AG04450 (cell line): ENCODE measurements at regions not wholly inside any gene's neighbourhood (a gene's known extent, or its start where the extent isn't known, plus 50 kb on each side); places are given as distances from the start of the nearest gene placed in this dataset.

Experiments
- CTCF ChIA-PET: fragments of 300-600, 350-600 bp; formaldehyde crosslinking; extraction: SDS; loops from one replicate; lab custom pipeline; 2022; ENCODE audit warnings: antibody characterized with exemption, inconsistent platforms; lab: Charles Lee
- POLR2A ChIA-PET: fragments of 350-600 bp; formaldehyde crosslinking; extraction: SDS; loops from one replicate; lab custom pipeline; 2021; ENCODE audit warnings: antibody characterized with exemption, inconsistent platforms; lab: Yijun Ruan, JAX
- DNase-seq: peaks from one replicate; pipeline ENCODE4 v3.0.0-alpha.2; 2011; ENCODE audit warnings: low read depth, low spot score
- H3K27ac ChIP-seq: one replicate; pipeline ENCODE4 v1.5.1; 2012; ENCODE audit warnings: low read depth, low read length, control low read depth
- H3K27me3 ChIP-seq: one replicate; pipeline ENCODE4 v1.6.0; 2012; ENCODE audit warnings: low read length; ENCODE audit not compliant: control insufficient read depth, insufficient read depth
- H3K4me3 ChIP-seq: 2 replicates; pipeline ENCODE4 v1.5.1; 2011; ENCODE audit warnings: mild to moderate bottlenecking, low read depth, low read length, control low read depth
- H3K9me3 ChIP-seq: 2 replicates; pipeline ENCODE4 v1.5.1; 2012; ENCODE audit warnings: low read length; ENCODE audit not compliant: control insufficient read depth, insufficient read depth
- TF ChIP-seq, protein P1 (sequence below): IDR thresholded peaks from 2 replicates; pipeline ENCODE4 v1.5.1; 2011; ENCODE audit warnings: low read depth, low read length, control low read depth, inconsistent platforms

DNA sequence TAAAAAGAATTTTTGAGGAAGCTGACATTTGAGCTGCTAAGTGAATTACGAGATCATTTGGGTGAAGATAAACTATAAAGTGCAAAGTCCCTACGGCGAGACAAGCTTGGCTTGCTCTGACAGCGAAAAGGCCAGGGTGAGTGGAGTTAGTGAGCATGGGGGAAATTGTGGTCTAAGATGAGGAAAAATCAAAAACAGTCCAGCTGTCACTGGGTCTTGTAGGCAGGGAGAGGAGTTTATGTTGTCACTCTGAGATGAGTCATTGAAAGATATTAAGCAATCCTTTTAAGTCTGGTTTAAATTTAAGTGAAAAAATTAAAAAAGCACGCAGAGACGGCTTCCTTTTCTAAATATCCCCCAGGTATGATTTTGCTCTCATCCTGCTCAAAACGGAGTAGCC, 601.9 kb downstream of the MRPL39 start:
- TF ChIP-seq, protein P1, sequence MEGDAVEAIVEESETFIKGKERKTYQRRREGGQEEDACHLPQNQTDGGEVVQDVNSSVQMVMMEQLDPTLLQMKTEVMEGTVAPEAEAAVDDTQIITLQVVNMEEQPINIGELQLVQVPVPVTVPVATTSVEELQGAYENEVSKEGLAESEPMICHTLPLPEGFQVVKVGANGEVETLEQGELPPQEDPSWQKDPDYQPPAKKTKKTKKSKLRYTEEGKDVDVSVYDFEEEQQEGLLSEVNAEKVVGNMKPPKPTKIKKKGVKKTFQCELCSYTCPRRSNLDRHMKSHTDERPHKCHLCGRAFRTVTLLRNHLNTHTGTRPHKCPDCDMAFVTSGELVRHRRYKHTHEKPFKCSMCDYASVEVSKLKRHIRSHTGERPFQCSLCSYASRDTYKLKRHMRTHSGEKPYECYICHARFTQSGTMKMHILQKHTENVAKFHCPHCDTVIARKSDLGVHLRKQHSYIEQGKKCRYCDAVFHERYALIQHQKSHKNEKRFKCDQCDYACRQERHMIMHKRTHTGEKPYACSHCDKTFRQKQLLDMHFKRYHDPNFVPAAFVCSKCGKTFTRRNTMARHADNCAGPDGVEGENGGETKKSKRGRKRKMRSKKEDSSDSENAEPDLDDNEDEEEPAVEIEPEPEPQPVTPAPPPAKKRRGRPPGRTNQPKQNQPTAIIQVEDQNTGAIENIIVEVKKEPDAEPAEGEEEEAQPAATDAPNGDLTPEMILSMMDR: no peak
- no peak for DNase-seq
- ChIA-PET CTCF (no interaction called here), POLR2A (no interaction called here)
- Histone ChIP-seq H3K4me3 (no peak overlapping the region), H3K27ac (no peak overlapping the region), H3K9me3 (no peaks in the 10 kb centered on the region), H3K27me3 (no peaks in the 10 kb centered on the region)

DNA sequence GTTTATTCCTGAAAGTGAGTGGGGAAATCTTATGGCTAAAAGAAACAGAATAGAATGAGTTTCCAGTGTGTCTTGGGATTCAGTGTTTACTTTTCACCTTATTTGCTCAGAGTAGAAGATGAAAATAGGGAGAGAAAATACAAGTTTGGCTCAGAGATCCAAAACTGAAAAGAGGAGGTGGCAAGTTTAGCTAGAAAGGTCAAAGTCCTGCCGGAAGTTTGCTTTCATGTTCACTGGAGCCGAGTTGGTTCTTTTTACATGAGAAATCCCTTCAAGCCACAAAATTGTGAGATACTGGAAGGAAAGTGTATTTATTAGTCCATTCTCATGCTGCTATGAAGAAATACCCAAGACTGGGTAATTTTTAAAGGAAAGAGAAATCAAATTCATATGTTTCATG, 604.6 kb downstream of the MRPL39 start:
- ChIA-PET POLR2A (no interaction called here), CTCF (no interaction called here)
- no peak for DNase-seq
- H3K27me3 ChIP-seq: no peaks in the 10 kb centered on the region
- H3K27ac ChIP-seq: no peak overlapping the region
- no peaks in the 10 kb centered on the region for H3K9me3 ChIP-seq
- TF ChIP-seq, protein P1: no peak
- no peak overlapping the region for H3K4me3 ChIP-seq

DNA sequence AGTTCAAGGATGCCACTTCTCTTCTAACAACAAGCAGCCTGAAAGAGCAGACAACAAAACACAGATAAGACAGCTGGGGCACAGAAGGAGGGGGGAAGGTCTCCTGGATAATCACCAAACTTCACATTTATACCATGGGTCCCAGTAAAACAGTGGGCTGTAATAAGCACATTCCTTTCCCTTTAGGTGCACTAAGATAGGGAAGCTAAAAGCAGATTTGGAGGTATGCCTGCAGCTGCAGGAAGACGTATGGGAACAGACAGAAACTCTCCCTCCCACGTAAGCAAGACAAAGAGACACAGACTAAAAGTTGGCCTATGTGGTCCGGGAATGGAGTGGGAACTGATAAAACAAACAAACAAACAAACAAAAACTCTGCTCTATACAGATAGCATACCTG, 612.1 kb downstream of the MRPL39 start:
- Histone ChIP-seq H3K4me3 (no peak overlapping the region), H3K27me3 (no peaks in the 10 kb centered on the region), H3K27ac (no peak overlapping the region), H3K9me3 (no peaks in the 10 kb centered on the region)
- CTCF ChIA-PET: no interaction called here
- POLR2A ChIA-PET: no interaction called here
- TF ChIP-seq, protein P1: no peak
- DNase-seq: no peak

DNA sequence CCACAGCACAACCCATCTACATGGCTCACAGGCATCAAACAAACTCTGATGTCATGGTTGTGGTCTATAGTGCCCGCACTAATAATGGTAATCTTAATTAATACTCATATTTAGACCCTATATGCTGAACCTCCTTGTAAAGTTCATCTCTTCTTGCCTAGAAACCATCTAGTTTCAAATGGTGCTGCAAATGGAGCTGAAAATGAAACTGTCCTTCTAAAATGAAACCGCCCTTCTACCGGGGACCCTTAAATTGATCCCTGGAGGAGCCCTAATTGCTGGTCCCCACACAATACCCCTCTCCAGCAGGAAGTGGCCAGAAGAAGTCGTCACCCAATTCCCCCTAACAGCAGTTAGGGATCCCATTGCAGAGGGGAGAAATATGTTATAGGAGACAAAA, 612.6 kb downstream of the MRPL39 start:
- CTCF ChIA-PET: no interaction called here
- TF ChIP-seq, protein P1: no peak
- Histone ChIP-seq H3K4me3 (no peak overlapping the region), H3K27ac (no peak overlapping the region), H3K9me3 (no peaks in the 10 kb centered on the region), H3K27me3 (no peaks in the 10 kb centered on the region)
- no peak for DNase-seq
- POLR2A ChIA-PET: no interaction called here

DNA sequence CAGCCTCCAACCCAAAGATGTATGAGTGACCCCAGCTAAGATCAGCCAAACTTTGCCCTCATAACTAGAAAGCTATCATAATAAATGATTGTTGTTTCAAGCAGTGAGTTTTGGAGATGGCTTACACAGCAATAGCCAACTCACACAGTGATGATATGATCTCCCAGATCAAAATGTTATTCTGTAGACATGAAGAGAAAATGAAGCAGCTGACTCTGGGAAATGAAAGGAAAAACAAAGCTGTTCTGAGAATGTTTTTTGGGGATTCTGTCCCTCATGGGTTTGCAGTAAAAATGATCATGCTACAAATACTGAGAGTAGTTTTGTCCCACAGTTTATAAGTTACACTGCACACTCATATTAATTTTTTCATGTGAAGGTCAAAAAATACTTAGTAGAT, 617.8 kb downstream of the MRPL39 start:
- ChIA-PET POLR2A (no interaction called here), CTCF (no interaction called here)

More for the DNA sequence above, 617.8 kb downstream of the MRPL39 start:
- H3K27me3 ChIP-seq: no peaks in the 10 kb centered on the region
- H3K27ac ChIP-seq: no peak overlapping the region
- DNase-seq: no peak
- TF ChIP-seq, protein P1: no peak
- no peaks in the 10 kb centered on the region; the same call in 1 of the 2 replicates for H3K9me3 ChIP-seq
- no peak overlapping the region for H3K4me3 ChIP-seq
